ENCODE measurements at regions not wholly inside any gene's neighbourhood (a gene's known extent, or its start where the extent isn't known, plus 50 kb on each side); places are given as distances from the start of the nearest gene placed in this dataset.

GRCh38 chr4:181265370-181265769 lies 977.8 kb upstream of the TENM3 start:
- FAIRE-seq, result no peak
- intact Hi-C loops (cut with DNase I), result no loop called here
- Histone ChIP-seq H3K36me3 (ENCODE audit: control insufficient read depth in 2 of 3, insufficient read depth in 3 of 3, low read length in 3 of 3) (no peaks in the 10 kb centered on the region), H3K4me3 (ENCODE audit: low read length in 3 of 3) (no peak overlapping the region), H3K4me1 (ENCODE audit: control insufficient read depth in 2 of 3, insufficient read depth in 2 of 3, low read depth in 1 of 3, low read length in 3 of 3) (no peaks in the 10 kb centered on the region), H3K27ac (ENCODE audit: low read depth in 2 of 2, low read length in 2 of 2) (no peak overlapping the region), H3K27me3 (ENCODE audit: control insufficient read depth, insufficient read depth, low read length) (no peaks in the 10 kb centered on the region), H3K9ac (ENCODE audit: low read length in 3 of 3) (no peak overlapping the region), H3K9me3 (ENCODE audit: control insufficient read depth in 2 of 3, insufficient read depth in 1 of 3, low read length in 3 of 3) (no peaks in the 10 kb centered on the region)
- no peak for DNase-seq
- no peak for TF ChIP-seq CTCF (IDR thresholded peaks at IDR 0.05; ENCODE audit: borderline replicate concordance, extremely low read depth, insufficient read depth)

GRCh38 chr4:181271116-181271640 lies 972.0 kb upstream of the TENM3 start:
- no peak for FAIRE-seq
- no peaks in the 10 kb centered on the region for H3K4me1 ChIP-seq (ENCODE audit: control insufficient read depth in 2 of 3, insufficient read depth in 2 of 3, low read depth in 1 of 3, low read length in 3 of 3)
- H3K27ac ChIP-seq (ENCODE audit: low read depth in 2 of 2, low read length in 2 of 2), result no peak overlapping the region
- no peak overlapping the region for H3K4me3 ChIP-seq (ENCODE audit: low read length in 3 of 3)
- no peaks in the 10 kb centered on the region for H3K27me3 ChIP-seq (ENCODE audit: control insufficient read depth, insufficient read depth, low read length)
- H3K9me3 ChIP-seq (ENCODE audit: control insufficient read depth in 2 of 3, insufficient read depth in 1 of 3, low read length in 3 of 3), result no peaks in the 10 kb centered on the region
- DNase-seq, result no peak
- no peak for TF ChIP-seq CTCF (IDR thresholded peaks at IDR 0.05; ENCODE audit: borderline replicate concordance, extremely low read depth, insufficient read depth)
- intact Hi-C loops (cut with DNase I), result no loop called here
- no peaks in the 10 kb centered on the region for H3K36me3 ChIP-seq (ENCODE audit: control insufficient read depth in 2 of 3, insufficient read depth in 3 of 3, low read length in 3 of 3)
- no peak overlapping the region for H3K9ac ChIP-seq (ENCODE audit: low read length in 3 of 3)

GRCh38 chr4:181272422-181272821 lies 970.8 kb upstream of the TENM3 start:
- Histone ChIP-seq H3K4me1 (ENCODE audit: control insufficient read depth in 2 of 3, insufficient read depth in 2 of 3, low read depth in 1 of 3, low read length in 3 of 3) (no peaks in the 10 kb centered on the region), H3K9me3 (ENCODE audit: control insufficient read depth in 2 of 3, insufficient read depth in 1 of 3, low read length in 3 of 3) (no peaks in the 10 kb centered on the region), H3K36me3 (ENCODE audit: control insufficient read depth in 2 of 3, insufficient read depth in 3 of 3, low read length in 3 of 3) (no peaks in the 10 kb centered on the region), H3K4me3 (ENCODE audit: low read length in 3 of 3) (no peak overlapping the region), H3K27ac (ENCODE audit: low read depth in 2 of 2, low read length in 2 of 2) (no peak overlapping the region), H3K9ac (ENCODE audit: low read length in 3 of 3) (no peak overlapping the region), H3K27me3 (ENCODE audit: control insufficient read depth, insufficient read depth, low read length) (no peaks in the 10 kb centered on the region)
- FAIRE-seq, result no peak
- TF ChIP-seq CTCF (IDR thresholded peaks at IDR 0.05; ENCODE audit: borderline replicate concordance, extremely low read depth, insufficient read depth), result no peak
- no peak for DNase-seq
- intact Hi-C loops (cut with DNase I), result no loop called here

- intact Hi-C loops (cut with DNase I), result no loop called here
- Histone ChIP-seq H3K27me3 (ENCODE audit: control insufficient read depth, insufficient read depth, low read length) (no peaks in the 10 kb centered on the region), H3K27ac (ENCODE audit: low read depth in 2 of 2, low read length in 2 of 2) (no peak overlapping the region), H3K4me1 (ENCODE audit: control insufficient read depth in 2 of 3, insufficient read depth in 2 of 3, low read depth in 1 of 3, low read length in 3 of 3) (no peaks in the 10 kb centered on the region), H3K9ac (ENCODE audit: low read length in 3 of 3) (no peak overlapping the region), H3K4me3 (ENCODE audit: low read length in 3 of 3) (no peak overlapping the region), H3K9me3 (ENCODE audit: control insufficient read depth in 2 of 3, insufficient read depth in 1 of 3, low read length in 3 of 3) (no peaks in the 10 kb centered on the region), H3K36me3 (ENCODE audit: control insufficient read depth in 2 of 3, insufficient read depth in 3 of 3, low read length in 3 of 3) (no peaks in the 10 kb centered on the region)
- no peak for DNase-seq
- FAIRE-seq, result no peak
- no peak for TF ChIP-seq CTCF (IDR thresholded peaks at IDR 0.05; ENCODE audit: borderline replicate concordance, extremely low read depth, insufficient read depth)
These were observed 964.3 kb upstream of the TENM3 start for GRCh38 chr4:181278941-181279340.

Data from kidney (tissue), 13 donors.